ENCODE measurements at regions not wholly inside any gene's neighbourhood (a gene's known extent, or its start where the extent isn't known, plus 50 kb on each side); places are given as distances from the start of the nearest gene placed in this dataset.

- Mint-ChIP-seq H3K4me3 (no peak overlapping the region), H3K4me1 (peaks cover 0 to 1% (median 0%) of the 10 kb centered on the region in 3 donors), H3K36me3 (no peaks in the 10 kb centered on the region), H3K27me3 (peaks cover 8% of the 10 kb centered on the region), H3K9me3 (peaks cover 4 to 12% (median 7%) of the 10 kb centered on the region in 3 donors), H3K27ac (no peak overlapping the region)
Observed at GRCh38 chr2:238727585-238728329, 120.1 kb upstream of the TWIST2 start.

DNA sequence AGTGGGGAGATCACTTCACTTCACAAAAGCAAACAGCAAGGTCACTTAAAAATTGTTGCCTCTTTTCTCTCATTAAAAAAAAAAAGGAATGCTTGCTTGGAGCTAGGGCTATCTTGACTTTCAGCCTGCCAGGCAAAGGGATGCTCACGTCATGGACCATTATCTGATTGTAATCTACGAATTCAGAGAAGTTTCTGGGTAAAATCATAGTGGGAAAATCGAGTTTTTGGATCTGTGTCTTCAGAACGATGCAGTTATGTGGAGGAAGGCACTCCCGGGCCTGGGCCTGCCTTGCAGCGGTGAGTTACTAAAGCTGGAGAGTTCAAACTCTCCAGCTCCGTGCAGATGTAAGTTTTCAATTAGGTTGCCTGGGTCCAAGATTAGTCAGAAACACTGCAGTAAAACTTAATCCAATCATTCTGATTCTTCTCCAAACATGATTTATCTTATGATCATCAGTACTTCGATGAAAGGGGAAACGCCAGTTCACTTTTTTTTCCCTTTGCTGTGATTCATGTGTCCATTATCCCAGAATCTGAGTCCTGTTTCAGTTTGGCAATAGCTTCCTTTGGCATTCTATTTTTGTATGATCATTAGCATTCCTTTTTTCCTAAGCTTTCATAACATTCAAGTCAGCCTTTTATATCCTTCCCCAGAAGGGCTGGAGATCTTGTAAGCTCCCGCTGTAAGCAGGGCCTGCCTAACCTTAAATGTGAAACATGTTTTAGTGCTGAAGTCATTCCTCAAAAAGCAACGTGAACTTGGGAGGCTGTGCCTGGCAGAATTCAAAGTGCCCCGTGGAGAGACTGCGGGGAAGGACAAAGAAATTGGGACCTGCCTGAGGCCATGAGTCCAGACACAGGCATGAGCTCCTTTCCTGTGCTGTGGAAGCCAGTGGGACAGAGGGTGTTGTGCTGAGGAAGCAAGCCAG lies 119.3 kb upstream of the TWIST2 start:
- peaks cover 4 to 12% (median 7%) of the 10 kb centered on the region in 3 donors for H3K9me3 Mint-ChIP-seq
- H3K27me3 Mint-ChIP-seq: peaks cover 8% of the 10 kb centered on the region
- H3K36me3 Mint-ChIP-seq: no peaks in the 10 kb centered on the region
- H3K4me3 Mint-ChIP-seq: no peak overlapping the region
- H3K27ac Mint-ChIP-seq: no peak overlapping the region
- peaks cover 0 to 1% (median 0%) of the 10 kb centered on the region in 3 donors for H3K4me1 Mint-ChIP-seq

DNA sequence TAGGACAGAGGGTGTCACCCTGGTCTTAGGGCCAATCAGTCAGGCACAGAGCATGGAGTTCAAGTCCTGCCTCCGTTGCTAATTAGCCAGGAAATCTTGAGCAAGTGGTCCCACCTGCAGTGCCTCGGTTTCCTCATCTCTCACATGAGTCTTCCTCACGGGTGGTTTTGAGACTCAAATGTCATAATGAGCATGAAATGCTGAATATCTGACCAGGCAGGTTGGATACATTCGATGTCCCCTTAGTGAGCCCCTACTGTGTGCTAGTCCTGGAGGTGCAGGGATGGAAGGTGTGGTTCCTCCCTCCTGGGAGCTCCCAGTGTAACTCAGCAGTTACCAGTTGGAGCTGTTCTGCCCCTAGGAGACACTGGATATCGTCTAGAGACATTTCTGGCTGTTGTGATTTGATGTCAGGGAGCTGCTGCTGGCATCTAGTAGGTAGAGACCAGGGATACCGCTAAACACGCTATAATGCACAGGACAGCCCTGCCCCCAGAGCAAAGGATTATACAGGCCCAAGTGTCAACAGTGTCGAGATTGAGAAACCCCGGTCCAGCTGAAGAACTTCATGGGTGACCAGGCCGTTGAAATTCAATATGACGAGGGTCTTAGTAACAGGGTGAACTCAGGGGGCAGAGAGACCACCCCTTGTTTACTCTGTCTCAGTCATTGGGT lies 118.5 kb upstream of the TWIST2 start:
- no peak overlapping the region for H3K4me3 Mint-ChIP-seq
- H3K27ac Mint-ChIP-seq: no peak overlapping the region
- H3K4me1 Mint-ChIP-seq: peaks cover 0 to 1% (median 0%) of the 10 kb centered on the region in 3 donors
- H3K36me3 Mint-ChIP-seq: no peaks in the 10 kb centered on the region
- H3K27me3 Mint-ChIP-seq: peaks cover 8% of the 10 kb centered on the region
- peaks cover 4 to 12% (median 7%) of the 10 kb centered on the region in 3 donors for H3K9me3 Mint-ChIP-seq

GRCh38 chr2:238730001-238730669 lies 117.8 kb upstream of the TWIST2 start:
- Mint-ChIP-seq H3K4me3 (no peak overlapping the region), H3K27me3 (peaks cover 8% of the 10 kb centered on the region), H3K36me3 (no peaks in the 10 kb centered on the region), H3K27ac (no peak overlapping the region), H3K9me3 (peaks cover 4 to 8% (median 5%) of the 10 kb centered on the region in 3 donors), H3K4me1 (peaks cover 0 to 1% (median 0%) of the 10 kb centered on the region in 3 donors)

DNA sequence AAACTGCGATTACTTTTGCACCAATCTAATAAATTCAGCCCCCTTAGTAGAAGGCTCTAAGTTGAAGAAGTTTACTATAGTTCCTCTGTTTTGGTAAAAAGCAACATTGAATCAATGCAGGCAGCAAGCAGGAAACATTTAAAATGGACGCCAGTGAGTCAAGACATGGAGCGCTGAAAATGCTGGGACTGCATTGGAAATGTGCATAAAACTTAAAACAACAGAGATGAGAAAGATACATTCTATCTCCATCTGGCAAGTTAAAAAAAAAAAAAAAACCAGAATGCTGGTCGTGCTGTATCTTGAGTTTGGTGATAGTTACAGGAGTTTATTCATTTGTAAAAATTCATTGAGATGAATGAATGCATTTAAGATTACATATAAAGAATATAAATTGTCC lies 117.0 kb upstream of the TWIST2 start:
- Mint-ChIP-seq H3K9me3 (peaks cover 4 to 7% (median 5%) of the 10 kb centered on the region in 3 donors), H3K36me3 (no peaks in the 10 kb centered on the region), H3K27ac (no peak overlapping the region), H3K4me3 (no peak overlapping the region), H3K27me3 (peaks cover 8% of the 10 kb centered on the region), H3K4me1 (peaks cover 0 to 1% (median 0%) of the 10 kb centered on the region in 3 donors)

GRCh38 chr2:238731961-238732360 lies 115.9 kb upstream of the TWIST2 start:
- H3K27ac Mint-ChIP-seq: no peak overlapping the region

GRCh38 chr2:238738917-238739316 lies 109.0 kb upstream of the TWIST2 start:
- Mint-ChIP-seq H3K9me3 (peaks cover 0 to 6% (median 5%) of the 10 kb centered on the region in 3 donors), H3K4me3 (no peak overlapping the region), H3K36me3 (no peaks in the 10 kb centered on the region), H3K27me3 (peaks cover 7% of the 10 kb centered on the region), H3K4me1 (no peaks in the 10 kb centered on the region), H3K27ac (no peak overlapping the region)

More at GRCh38 chr2:238731961-238732360, 115.9 kb upstream of the TWIST2 start:
- no peak overlapping the region for H3K4me3 Mint-ChIP-seq
- peaks cover 7% of the 10 kb centered on the region for H3K27me3 Mint-ChIP-seq
- no peaks in the 10 kb centered on the region for H3K36me3 Mint-ChIP-seq
- H3K9me3 Mint-ChIP-seq: peaks cover 2 to 4% (median 3%) of the 10 kb centered on the region in 3 donors
- H3K4me1 Mint-ChIP-seq: peaks cover 0 to 1% (median 0%) of the 10 kb centered on the region in 3 donors

DNA sequence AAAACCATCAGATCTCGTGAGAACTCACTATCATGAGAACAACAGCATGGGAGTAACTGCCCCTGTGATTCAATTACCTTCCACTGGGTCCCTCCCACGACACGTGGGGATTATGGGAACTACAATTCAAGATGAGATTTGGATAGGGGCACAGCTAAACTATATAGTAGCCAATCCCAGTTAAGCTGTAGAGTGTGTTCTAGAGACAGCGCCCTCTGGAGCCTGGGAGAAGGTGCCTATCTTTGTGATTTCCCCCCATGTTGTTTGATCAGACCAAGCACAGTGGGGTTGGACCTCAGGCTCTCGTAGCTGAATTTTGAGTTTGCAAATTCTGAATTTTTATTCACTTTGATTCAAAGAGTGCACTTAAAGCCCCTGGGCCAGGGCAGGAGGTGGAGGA lies 108.2 kb upstream of the TWIST2 start:
- Mint-ChIP-seq H3K4me3 (no peak overlapping the region), H3K36me3 (no peaks in the 10 kb centered on the region), H3K27me3 (peaks cover 7% of the 10 kb centered on the region), H3K27ac (no peak overlapping the region), H3K9me3 (peaks cover 2 to 6% (median 5%) of the 10 kb centered on the region in 3 donors), H3K4me1 (no peaks in the 10 kb centered on the region)

DNA sequence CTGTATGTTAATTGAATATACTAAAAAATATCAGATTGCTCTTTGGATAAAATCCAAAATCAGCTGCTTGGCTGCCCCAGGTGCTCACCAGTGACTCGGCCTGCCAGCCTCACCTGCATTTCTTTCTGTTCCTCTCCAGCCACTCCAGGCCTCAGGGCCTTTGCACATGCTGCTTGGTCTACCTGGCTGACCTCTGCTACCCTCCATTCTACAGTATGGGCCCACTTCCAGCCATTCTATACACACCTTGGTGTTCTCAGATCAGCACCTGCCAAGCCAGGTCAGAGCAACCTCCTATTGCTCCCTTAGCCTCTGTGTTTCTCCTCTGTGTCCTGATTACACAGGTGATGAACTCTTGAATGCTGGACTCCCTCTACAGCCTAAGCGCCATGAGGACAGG lies 106.6 kb upstream of the TWIST2 start:
- Mint-ChIP-seq H3K27ac (no peak overlapping the region), H3K9me3 (peaks cover 2 to 6% (median 3%) of the 10 kb centered on the region in 3 donors), H3K4me1 (no peaks in the 10 kb centered on the region), H3K4me3 (peak overlapping the region in 1 of 4 donors; percentile 15), H3K36me3 (no peaks in the 10 kb centered on the region), H3K27me3 (peaks cover 7% of the 10 kb centered on the region)

DNA sequence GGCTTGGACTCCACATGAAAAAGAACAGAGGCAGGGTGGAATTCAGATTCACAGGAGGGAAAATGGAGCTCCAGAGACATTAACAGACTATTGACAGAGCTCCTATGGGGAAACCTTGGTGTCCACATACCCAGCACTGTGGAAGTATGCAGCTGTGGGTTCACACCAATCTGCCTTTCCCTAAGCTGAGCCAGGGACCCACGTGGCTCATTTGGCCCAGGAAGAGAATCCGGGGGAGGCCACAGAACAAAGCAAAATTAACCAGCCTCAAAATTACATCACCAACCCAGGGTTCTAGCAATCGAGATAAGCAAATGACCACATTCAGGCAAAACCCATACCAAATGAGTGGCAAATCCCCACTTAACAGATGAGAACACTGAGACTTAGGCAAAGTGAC lies 105.8 kb upstream of the TWIST2 start:
- Mint-ChIP-seq H3K27me3 (peaks cover 7% of the 10 kb centered on the region), H3K9me3 (peaks cover 2 to 6% (median 2%) of the 10 kb centered on the region in 3 donors), H3K4me3 (no peak overlapping the region), H3K4me1 (no peaks in the 10 kb centered on the region), H3K36me3 (no peaks in the 10 kb centered on the region), H3K27ac (no peak overlapping the region)

- Mint-ChIP-seq H3K4me1 (no peaks in the 10 kb centered on the region), H3K27me3 (peaks cover 7% of the 10 kb centered on the region), H3K9me3 (peaks cover 2% of the 10 kb centered on the region in 3 donors), H3K27ac (no peak overlapping the region), H3K4me3 (no peak overlapping the region), H3K36me3 (no peaks in the 10 kb centered on the region)
Observed at GRCh38 chr2:238742664-238743063, 105.2 kb upstream of the TWIST2 start.

DNA sequence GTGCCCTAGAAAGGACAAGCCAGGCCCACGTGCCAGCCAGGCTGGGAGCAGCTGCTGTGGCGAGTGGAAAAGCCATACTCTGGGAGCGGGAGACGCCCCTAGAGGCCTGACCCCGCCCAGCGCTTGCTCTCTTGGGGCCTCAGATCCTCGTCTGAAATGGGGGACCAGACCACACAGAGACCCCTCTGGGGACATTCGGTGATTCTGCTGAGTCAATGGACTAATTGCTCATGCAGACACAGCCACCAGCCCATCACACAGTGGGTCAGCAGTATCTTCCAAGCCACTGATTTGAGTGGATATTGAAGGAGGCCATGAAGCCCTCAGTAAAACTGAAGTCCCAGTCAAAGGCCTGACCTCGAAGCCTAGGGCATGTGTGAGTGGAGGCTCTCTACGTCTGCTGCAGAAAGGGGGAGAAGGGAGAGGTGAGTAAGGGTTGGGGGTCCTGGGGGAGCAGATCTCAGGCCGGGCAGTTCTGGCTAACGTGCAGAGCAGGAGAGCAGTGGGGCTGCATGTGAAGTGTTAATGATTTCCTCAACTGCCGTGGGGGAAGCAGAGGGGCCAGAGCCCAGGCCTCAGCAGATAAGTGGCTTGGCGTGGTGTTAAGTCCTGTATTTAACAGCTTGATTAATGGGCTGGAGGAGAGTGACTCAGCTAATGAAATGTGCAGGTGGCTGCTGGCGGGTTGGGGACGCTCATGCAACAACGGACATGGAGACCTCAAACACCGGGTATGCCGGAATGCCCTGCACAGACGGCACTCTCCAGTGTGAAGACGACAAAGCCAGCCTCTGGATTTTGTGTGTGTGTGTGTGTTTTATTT lies 104.4 kb upstream of the TWIST2 start:
- Mint-ChIP-seq H3K27ac (no peak overlapping the region), H3K4me1 (no peaks in the 10 kb centered on the region), H3K36me3 (no peaks in the 10 kb centered on the region), H3K27me3 (peaks cover 7% of the 10 kb centered on the region), H3K9me3 (peaks cover 0 to 2% (median 2%) of the 10 kb centered on the region in 3 donors), H3K4me3 (no peak overlapping the region)

DNA sequence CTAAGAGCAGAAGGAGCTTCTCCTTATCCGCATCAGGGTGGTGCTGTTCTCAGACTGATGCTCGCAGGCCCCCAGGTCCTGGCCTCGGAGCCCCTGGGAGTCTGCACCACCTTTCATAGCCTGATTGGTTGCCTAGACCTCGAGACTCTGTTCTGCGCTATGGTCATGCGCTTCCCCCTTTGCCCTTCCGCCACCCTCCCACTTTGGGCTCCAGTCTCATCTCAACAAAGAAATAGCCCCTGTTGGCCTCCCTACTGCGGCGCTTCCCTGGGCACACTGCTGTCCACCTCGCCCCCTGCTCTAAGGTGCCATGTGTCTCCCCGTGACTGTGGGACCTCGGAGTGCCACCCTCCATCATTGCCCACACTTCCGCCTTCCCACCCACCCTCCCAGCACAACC lies 102.9 kb upstream of the TWIST2 start:
- Mint-ChIP-seq H3K4me3 (no peak overlapping the region), H3K27ac (no peak overlapping the region), H3K4me1 (no peaks in the 10 kb centered on the region), H3K27me3 (peaks cover 7% of the 10 kb centered on the region), H3K36me3 (no peaks in the 10 kb centered on the region), H3K9me3 (peaks cover 5 to 7% (median 6%) of the 10 kb centered on the region in 3 donors)

DNA sequence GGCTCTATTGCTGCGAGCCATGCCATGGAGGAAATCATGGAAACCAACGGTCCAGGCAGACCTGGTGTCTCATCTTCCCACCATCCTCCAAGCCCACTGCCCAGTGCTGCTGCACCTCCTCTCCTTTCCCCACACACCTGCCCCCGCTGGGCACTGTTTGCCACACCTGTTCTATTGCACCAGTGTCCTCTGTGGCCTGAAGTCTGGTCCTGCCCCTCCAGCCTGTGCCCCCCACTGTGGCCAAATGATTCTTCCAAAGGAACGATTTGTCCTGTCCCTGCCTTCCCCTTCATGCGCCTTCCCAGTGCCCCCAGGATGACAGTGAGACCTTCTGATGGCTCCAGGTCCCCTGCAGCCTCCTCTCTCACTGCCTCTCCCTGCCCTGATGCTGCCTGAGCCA lies 101.9 kb upstream of the TWIST2 start:
- Mint-ChIP-seq H3K9me3 (peaks cover 5 to 7% (median 6%) of the 10 kb centered on the region in 3 donors), H3K36me3 (no peaks in the 10 kb centered on the region), H3K27ac (no peak overlapping the region), H3K4me3 (no peak overlapping the region), H3K4me1 (no peaks in the 10 kb centered on the region), H3K27me3 (peaks cover 7% of the 10 kb centered on the region)

Data from IgD-negative memory B cell (primary cell).